ENCODE measurements at regions not wholly inside any gene's neighbourhood (a gene's known extent, or its start where the extent isn't known, plus 50 kb on each side); places are given as distances from the start of the nearest gene placed in this dataset.

- WGBS, 2 donors (ENCODE audit: low coverage in 1 of 2), result 80% methylated on average over 2 to 11 of the region's 11 CpGs
- in situ Hi-C loops (cut with MboI; ENCODE audit: low pct_ligation_motif_present in 1 of 4, low pct_unique_long_range_greater_than_20kb in 1 of 4, low sequenced_read_pairs in 3 of 4), result no loop called here
- H3K27ac ChIP-seq, result no peak overlapping the region
- H3K4me1 ChIP-seq, result no peaks in the 10 kb centered on the region
- intact Hi-C loops (cut with DNase I; ENCODE audit: low total_unique reads), result no loop called here
- TF ChIP-seq CTCF (IDR thresholded peaks at IDR 0.05), result no peak
- TF ChIP-seq POLR2AphosphoS5 (IDR thresholded peaks at IDR 0.05), result no peak
- no peak for TF ChIP-seq EP300 (IDR thresholded peaks at IDR 0.05; ENCODE audit: low read depth)
- TF ChIP-seq POLR2A (IDR thresholded peaks at IDR 0.05), result no peak
- no peak for DNase-seq
- no peak overlapping the region for H3K4me3 ChIP-seq
- H3K27me3 ChIP-seq, result no peaks in the 10 kb centered on the region
- H3K9me3 ChIP-seq, result no peaks in the 10 kb centered on the region
- no peaks in the 10 kb centered on the region for H3K36me3 ChIP-seq
These were observed 50.0 kb upstream of the OTOF start for GRCh38 chr2:26527726-26528585.

All from transverse colon (tissue), 4 donors.